Transverse colon (tissue), 4 donors: ENCODE measurements at regions not wholly inside any gene's neighbourhood (a gene's known extent, or its start where the extent isn't known, plus 50 kb on each side); places are given as distances from the start of the nearest gene placed in this dataset.
A peak's percentile ranks its signal among the peaks of the same experiment; 100 is the strongest.

Source experiments
- DNase-seq: peaks from one replicate; pipeline ENCODE4 v3.0.0-alpha.2; 2019
- H3K27ac ChIP-seq, 4 donors: fragments of 200-600 bp; sonication (generic); 2 replicates each; pipeline ENCODE4 v1.5.1; 2016 to 2018; ENCODE audit warnings: inconsistent platforms in 4 of 4
- H3K27me3 ChIP-seq: fragments of 200-600 bp; sonication (generic); 2 replicates; pipeline ENCODE4 v1.5.1; 2017; ENCODE audit warnings: inconsistent platforms
- H3K36me3 ChIP-seq, 4 donors: fragments of 200-600 bp; sonication (generic); 2 replicates each; pipeline ENCODE4 v1.5.1; 2017 to 2019; ENCODE audit warnings: inconsistent platforms in 4 of 4
- H3K4me1 ChIP-seq, 4 donors: fragments of 200-600 bp; sonication (generic); 2 replicates each; pipeline ENCODE4 v1.5.1; 2017 to 2020; ENCODE audit warnings: inconsistent platforms in 4 of 4
- H3K4me3 ChIP-seq, 4 donors: fragments of 200-600 bp; sonication (generic); 1 replicate in 1 of 4; 2 replicates in 3 of 4; pipeline versions ENCODE4 v1.5.1 to v1.6.1; 2017 to 2019; ENCODE audit warnings: inconsistent platforms in 4 of 4
- H3K9me3 ChIP-seq, 2 donors: fragments of 200-600 bp; sonication (generic); 2 replicates each; pipeline ENCODE4 v1.5.1; 2017 to 2019; ENCODE audit warnings: inconsistent platforms in 2 of 2
- CTCF ChIP-seq, 5 experiments: fragments of 200-600 bp in 3 of 5; fragments of 450-650 bp in 2 of 5; sonication (generic) in 3 of 5; IDR thresholded peaks; 1 replicate in 2 of 5; 2 replicates in 3 of 5; pipeline ENCODE4 v1.5.1; 2016 to 2017; ENCODE audit warnings: antibody characterized with exemption in 5 of 5, inconsistent platforms in 3 of 5, mild to moderate bottlenecking in 2 of 5, moderate library complexity in 1 of 5
- EP300 ChIP-seq: sonication (generic); formaldehyde crosslinking; IDR thresholded peaks from one replicate; pipeline ENCODE4 v1.6.1; 2017; ENCODE audit warnings: antibody characterized with exemption, low read depth
- POLR2A ChIP-seq: fragments of 450-650 bp; IDR thresholded peaks from one replicate; pipeline ENCODE4 v1.6.1; 2016; ENCODE audit warnings: antibody characterized with exemption, mild to moderate bottlenecking, moderate library complexity
- POLR2AphosphoS5 ChIP-seq, 3 donors: sonication (generic); formaldehyde crosslinking; IDR thresholded peaks; one replicate each; pipeline ENCODE4 v1.6.1; 2016; ENCODE audit warnings: antibody characterized with exemption in 3 of 3
- WGBS, 2 donors: methylation state at CpG; one replicate each; pipeline ENCODE4 v1.1.5; 2018; ENCODE audit warnings: low coverage in 1 of 2; 5-methylcytosine and 5-hydroxymethylcytosine counted together
- in situ Hi-C, 4 donors: fragments of 200-750 bp; cut with MboI; loops; one replicate each; pipeline versions ENCODE4 v1.15.0 to v1.15.1; 2017; ENCODE audit warnings: low sequenced_read_pairs in 3 of 4, low pct_ligation_motif_present in 1 of 4, low pct_unique_long_range_greater_than_20kb in 1 of 4
- intact Hi-C: fragments of 100-400 bp; cut with DNase I; formaldehyde crosslinking; loops from one replicate; pipeline ENCODE4 v1.15.1; 2023; ENCODE audit warnings: low total_unique reads

DNA sequence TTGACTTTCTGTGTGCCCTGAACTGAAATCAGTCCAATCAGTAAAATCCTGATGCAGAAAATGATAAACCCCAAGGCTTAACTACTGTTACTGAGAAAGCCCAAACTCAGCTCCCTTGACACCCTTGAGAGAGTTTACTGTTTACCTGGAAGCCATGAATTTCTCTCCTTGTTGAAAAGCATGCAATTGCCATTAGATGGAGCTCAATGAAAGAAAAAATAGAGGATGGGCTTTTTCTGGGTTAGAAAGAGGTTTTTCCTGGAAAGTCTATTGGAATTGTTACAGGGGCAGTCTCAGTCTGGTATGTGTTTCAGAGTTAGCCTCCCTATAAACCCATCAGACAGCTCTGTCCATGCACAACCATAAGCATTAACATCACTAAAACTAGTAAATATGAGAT lies 66.4 kb upstream of the C4orf54 start:
- no peaks in the 10 kb centered on the region for H3K9me3 ChIP-seq
- intact Hi-C loops, result no loop called here

GRCh38 chr4:99723612-99724011 lies 66.0 kb upstream of the C4orf54 start:
- in situ Hi-C loops, result no loop called here
- Histone ChIP-seq H3K36me3 (no peaks in the 10 kb centered on the region), H3K9me3 (no peaks in the 10 kb centered on the region), H3K27ac (peak overlapping the region; percentile 24 to 71 (median 68)), H3K4me3 (no peak overlapping the region), H3K27me3 (no peaks in the 10 kb centered on the region), H3K4me1 (peaks cover 6 to 15% (median 9%) of the 10 kb centered on the region in 4 donors)
- WGBS, 2 donors, result 0 to 4% methylated on average over 3 of the region's 3 CpGs
- peak; percentile 76 for DNase-seq
- TF ChIP-seq EP300 (no peak), CTCF (IDR thresholded peaks at IDR 0.05) (no peak), POLR2A (no peak), POLR2AphosphoS5 (IDR thresholded peaks at IDR 0.05) (peak; percentile 27 to 59 (median 56))
- intact Hi-C loops, result no loop called here

More for the DNA sequence above, 66.4 kb upstream of the C4orf54 start:
- in situ Hi-C loops, result no loop called here
- H3K27ac ChIP-seq, result peak overlapping the region; percentile 5 to 71 (median 68)
- no peak overlapping the region for H3K4me3 ChIP-seq
- TF ChIP-seq CTCF (IDR thresholded peaks at IDR 0.05) (no peak), EP300 (no peak), POLR2AphosphoS5 (IDR thresholded peaks at IDR 0.05) (no peak), POLR2A (no peak)
- peaks cover 6 to 15% (median 9%) of the 10 kb centered on the region in 4 donors for H3K4me1 ChIP-seq
- DNase-seq, result no peak
- H3K27me3 ChIP-seq, result no peaks in the 10 kb centered on the region
- no peaks in the 10 kb centered on the region for H3K36me3 ChIP-seq

GRCh38 chr4:99722725-99723124 lies 65.1 kb upstream of the C4orf54 start:
- in situ Hi-C loops, result no loop called here
- no peak for DNase-seq
- no peak overlapping the region for H3K4me3 ChIP-seq
- H3K9me3 ChIP-seq, result no peaks in the 10 kb centered on the region
- intact Hi-C loops, result no loop called here
- no peaks in the 10 kb centered on the region for H3K27me3 ChIP-seq
- TF ChIP-seq EP300 (no peak), CTCF (IDR thresholded peaks at IDR 0.05) (no peak), POLR2AphosphoS5 (IDR thresholded peaks at IDR 0.05) (no peak), POLR2A (no peak)
- WGBS, 2 donors, result 32 to 53% methylated on average over 2 to 4 of the region's 4 CpGs
- peaks cover 6 to 15% (median 9%) of the 10 kb centered on the region in 4 donors for H3K4me1 ChIP-seq
- H3K36me3 ChIP-seq, result no peaks in the 10 kb centered on the region
- H3K27ac ChIP-seq, result peak overlapping the region; percentile 24 to 71 (median 68)

DNA sequence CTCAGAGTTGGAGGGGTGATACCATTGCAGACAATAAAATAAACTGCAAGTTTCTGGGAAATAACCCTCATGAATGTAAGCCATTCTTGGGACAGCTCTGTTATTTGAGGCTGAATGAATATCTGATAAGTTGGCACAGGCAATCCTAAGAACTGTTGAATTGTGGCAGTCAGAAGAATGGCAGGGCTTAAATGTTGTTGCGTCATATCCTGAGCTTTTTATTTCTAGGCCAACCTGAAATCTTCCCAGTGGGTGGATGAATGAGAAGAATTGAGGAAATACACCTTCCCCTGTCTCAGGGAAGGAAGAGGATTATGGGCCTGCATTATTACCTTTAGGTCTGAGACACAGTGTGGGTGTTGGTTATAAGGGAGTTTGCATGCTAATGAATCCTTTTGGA lies 64.4 kb upstream of the C4orf54 start:
- DNase-seq, result no peak
- Histone ChIP-seq H3K9me3 (no peaks in the 10 kb centered on the region), H3K27ac (peak overlapping the region in 2 of 4 donors; percentile 65 to 71), H3K4me1 (peaks cover 6 to 15% (median 9%) of the 10 kb centered on the region in 4 donors), H3K36me3 (no peaks in the 10 kb centered on the region), H3K27me3 (no peaks in the 10 kb centered on the region), H3K4me3 (no peak overlapping the region)
- no peak for TF ChIP-seq POLR2A
- no peak for TF ChIP-seq CTCF (IDR thresholded peaks at IDR 0.05)
- TF ChIP-seq POLR2AphosphoS5 (IDR thresholded peaks at IDR 0.05), result no peak
- no peak for TF ChIP-seq EP300
- intact Hi-C loops, result no loop called here
- in situ Hi-C loops, result no loop called here
- WGBS, 2 donors, result 97% methylated on average over 1 of the region's 1 CpG; no CpG with 5 or more reads in 1 of the 2 donors
